ENCODE measurements at regions not wholly inside any gene's neighbourhood (a gene's known extent, or its start where the extent isn't known, plus 50 kb on each side); places are given as distances from the start of the nearest gene placed in this dataset.
"Not testable (repeated sequence)": the region's sequence is repeated elsewhere in the genome, so short reads cannot be mapped to it uniquely, and the experiment has no call there.

- DNase-seq: no peak
Observed at GRCh38 chr21:14677013-14677412, 130.9 kb upstream of the SAMSN1 start.

- no peak for DNase-seq
Observed at GRCh38 chr21:14675774-14676530, 129.8 kb upstream of the SAMSN1 start.

- DNase-seq: no peak
Observed at GRCh38 chr21:14673649-14674048, 127.5 kb upstream of the SAMSN1 start.

GRCh38 chr21:14672466-14672865 lies 126.4 kb upstream of the SAMSN1 start:
- no peak for DNase-seq

GRCh38 chr21:14670409-14670808 lies 124.3 kb upstream of the SAMSN1 start:
- no peak for DNase-seq

- not testable (repeated sequence) for DNase-seq
Observed at GRCh38 chr21:14669092-14669491, 123.0 kb upstream of the SAMSN1 start.

GRCh38 chr21:14657241-14658008 lies 111.3 kb upstream of the SAMSN1 start:
- no peak for DNase-seq

- no peak for DNase-seq
Observed at GRCh38 chr21:14646893-14647292, 100.8 kb upstream of the SAMSN1 start.

- no peak for DNase-seq
Observed at GRCh38 chr21:14645702-14646101, 99.6 kb upstream of the SAMSN1 start.

GRCh38 chr21:14632359-14632758 lies 86.2 kb upstream of the SAMSN1 start:
- DNase-seq: no peak

GRCh38 chr21:14630556-14631069 lies 84.5 kb upstream of the SAMSN1 start:
- DNase-seq: no peak

GRCh38 chr21:14629461-14629860 lies 83.3 kb upstream of the SAMSN1 start:
- DNase-seq: no peak

- not testable (repeated sequence) for DNase-seq
Observed at GRCh38 chr21:14623079-14623478, 77.0 kb upstream of the SAMSN1 start.

GRCh38 chr21:14620152-14620551 lies 74.0 kb upstream of the SAMSN1 start:
- DNase-seq: no peak

- DNase-seq: no peak
Observed at GRCh38 chr21:14617871-14618270, 71.8 kb upstream of the SAMSN1 start.

- DNase-seq: no peak
Observed at GRCh38 chr21:14617040-14617393, 70.9 kb upstream of the SAMSN1 start.

- no peak for DNase-seq
Observed at GRCh38 chr21:14616380-14617039, 70.4 kb upstream of the SAMSN1 start.

- DNase-seq: no peak
Observed at GRCh38 chr21:14615359-14615974, 69.4 kb upstream of the SAMSN1 start.

GRCh38 chr21:14614287-14614686 lies 68.2 kb upstream of the SAMSN1 start:
- no peak for DNase-seq

GRCh38 chr21:14613486-14614224 lies 67.5 kb upstream of the SAMSN1 start:
- DNase-seq: no peak

GRCh38 chr21:14610119-14610518 lies 64.0 kb upstream of the SAMSN1 start:
- not testable (repeated sequence) for DNase-seq

- DNase-seq: no peak
Observed at GRCh38 chr21:14609274-14609673, 63.2 kb upstream of the SAMSN1 start.
